ENCODE measurements at regions not wholly inside any gene's neighbourhood (a gene's known extent, or its start where the extent isn't known, plus 50 kb on each side); places are given as distances from the start of the nearest gene placed in this dataset.

DNA sequence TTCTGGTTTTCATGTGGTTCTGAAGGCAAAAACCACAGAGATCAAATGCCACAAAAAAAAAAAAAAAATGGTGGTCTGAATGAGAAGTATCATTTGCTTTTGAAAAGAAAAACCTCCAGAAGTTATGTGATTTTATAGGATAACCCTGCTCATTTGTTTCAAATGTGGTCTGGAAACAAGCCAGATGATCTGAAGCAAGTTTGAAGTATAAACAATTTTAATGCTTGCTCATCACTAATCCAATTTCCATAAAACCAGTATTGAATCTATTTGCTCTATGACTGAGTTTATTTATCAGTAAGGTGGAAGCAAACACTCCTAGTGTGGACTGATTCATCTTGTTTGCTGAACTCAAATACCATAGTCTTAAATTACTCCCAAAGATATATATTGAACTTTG is 407.3 kb upstream of the FLRT2 start:
- H3K4me3 Mint-ChIP-seq (ENCODE audit: unreplicated experiment) = no peak overlapping the region
- POLR2A ChIA-PET = no interaction called here
- peaks cover 5% of the 10 kb centered on the region for H3K4me1 Mint-ChIP-seq (ENCODE audit: insufficient read depth, unreplicated experiment)
- H3K27me3 Mint-ChIP-seq (ENCODE audit: insufficient read depth, unreplicated experiment) = no peaks in the 10 kb centered on the region
- TF ChIP-seq, protein P1, sequence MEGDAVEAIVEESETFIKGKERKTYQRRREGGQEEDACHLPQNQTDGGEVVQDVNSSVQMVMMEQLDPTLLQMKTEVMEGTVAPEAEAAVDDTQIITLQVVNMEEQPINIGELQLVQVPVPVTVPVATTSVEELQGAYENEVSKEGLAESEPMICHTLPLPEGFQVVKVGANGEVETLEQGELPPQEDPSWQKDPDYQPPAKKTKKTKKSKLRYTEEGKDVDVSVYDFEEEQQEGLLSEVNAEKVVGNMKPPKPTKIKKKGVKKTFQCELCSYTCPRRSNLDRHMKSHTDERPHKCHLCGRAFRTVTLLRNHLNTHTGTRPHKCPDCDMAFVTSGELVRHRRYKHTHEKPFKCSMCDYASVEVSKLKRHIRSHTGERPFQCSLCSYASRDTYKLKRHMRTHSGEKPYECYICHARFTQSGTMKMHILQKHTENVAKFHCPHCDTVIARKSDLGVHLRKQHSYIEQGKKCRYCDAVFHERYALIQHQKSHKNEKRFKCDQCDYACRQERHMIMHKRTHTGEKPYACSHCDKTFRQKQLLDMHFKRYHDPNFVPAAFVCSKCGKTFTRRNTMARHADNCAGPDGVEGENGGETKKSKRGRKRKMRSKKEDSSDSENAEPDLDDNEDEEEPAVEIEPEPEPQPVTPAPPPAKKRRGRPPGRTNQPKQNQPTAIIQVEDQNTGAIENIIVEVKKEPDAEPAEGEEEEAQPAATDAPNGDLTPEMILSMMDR (IDR thresholded peaks at IDR 0.05; ENCODE audit: unreplicated experiment) = no peak
- CTCF ChIA-PET = interaction anchor here (0.6 to 0.7 kb wide), 2 partner anchors 16 to 144 kb away, joined by 3 to 4 read pairs; no protein-coding TSS in a partner anchor
- no TSS peak for BruUV-seq (replicated peaks)
- peak; percentile 21 for DNase-seq (ENCODE audit: unreplicated experiment)
- H3K27ac Mint-ChIP-seq (ENCODE audit: low read depth, unreplicated experiment) = no peak overlapping the region
- intact Hi-C loops (cut with micrococcal nuclease) = no loop called here
- H3K9me3 Mint-ChIP-seq (ENCODE audit: unreplicated experiment) = no peaks in the 10 kb centered on the region
- H3K36me3 Mint-ChIP-seq (ENCODE audit: insufficient read depth, unreplicated experiment) = no peaks in the 10 kb centered on the region

DNA sequence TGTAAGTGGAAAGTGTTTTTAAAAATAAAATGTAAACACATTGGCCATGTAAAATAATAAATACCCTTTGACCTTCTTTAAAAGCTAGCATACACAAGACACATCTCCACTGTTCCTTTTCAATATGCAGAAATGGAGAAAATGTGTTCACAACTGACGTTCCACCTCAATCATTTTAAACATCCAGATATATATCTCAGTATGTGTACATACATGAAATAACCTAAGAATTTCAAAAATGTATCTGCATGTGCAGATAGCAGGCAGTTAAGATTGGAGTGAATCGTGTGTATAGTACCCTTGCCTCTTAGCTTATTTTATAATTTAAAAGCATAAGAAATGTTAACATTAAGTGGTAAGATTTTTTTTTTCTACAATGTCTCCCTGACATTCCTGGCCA is 406.2 kb upstream of the FLRT2 start:
- POLR2A ChIA-PET = no interaction called here
- Mint-ChIP-seq H3K27me3 (ENCODE audit: insufficient read depth, unreplicated experiment) (no peaks in the 10 kb centered on the region), H3K9me3 (ENCODE audit: unreplicated experiment) (no peaks in the 10 kb centered on the region), H3K36me3 (ENCODE audit: insufficient read depth, unreplicated experiment) (no peaks in the 10 kb centered on the region), H3K4me3 (ENCODE audit: unreplicated experiment) (no peak overlapping the region), H3K4me1 (ENCODE audit: insufficient read depth, unreplicated experiment) (peaks cover 5% of the 10 kb centered on the region), H3K27ac (ENCODE audit: low read depth, unreplicated experiment) (no peak overlapping the region)
- BruUV-seq (replicated peaks) = no TSS peak
- intact Hi-C loops (cut with micrococcal nuclease) = no loop called here
- DNase-seq (ENCODE audit: unreplicated experiment) = no peak
- CTCF ChIA-PET = interaction anchor here (0.7 kb wide), 1 partner anchor 634 kb away, joined by 4 read pairs; no protein-coding TSS in a partner anchor
- TF ChIP-seq, protein P1 (IDR thresholded peaks at IDR 0.05; ENCODE audit: unreplicated experiment) = no peak

DNA sequence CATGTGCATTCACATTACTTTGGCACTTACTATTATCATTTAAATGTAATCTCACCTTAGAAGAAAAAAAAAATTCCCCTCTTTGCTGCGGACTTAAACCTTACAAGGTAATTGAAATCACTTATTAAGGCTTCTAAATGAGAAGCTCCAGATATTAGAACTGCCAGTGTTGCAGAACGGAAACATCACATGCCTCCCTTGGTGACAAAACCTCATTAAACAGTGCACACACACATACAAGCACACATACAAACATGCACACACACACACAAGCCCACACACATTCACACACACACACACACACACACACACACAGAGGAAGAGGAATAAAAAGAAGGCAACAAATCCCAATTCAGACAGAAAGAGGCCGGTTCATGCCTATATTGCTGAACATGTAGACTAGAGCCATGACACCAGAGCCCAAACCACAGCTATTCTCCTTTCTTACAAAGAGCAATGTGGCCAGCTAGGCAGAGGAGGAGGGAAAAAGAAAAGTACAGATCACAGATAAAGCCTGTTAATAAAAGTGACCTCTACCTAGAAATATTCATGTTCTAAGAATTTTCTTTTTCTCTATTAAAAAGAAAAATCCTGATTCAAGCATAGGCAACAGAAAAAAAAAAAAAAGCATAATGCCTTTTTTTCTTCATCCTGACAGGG is 405.2 kb upstream of the FLRT2 start:
- ChIA-PET POLR2A (no interaction called here), CTCF (interaction anchor here (0.7 kb wide), 1 partner anchor 635 kb away, joined by 4 read pairs; no protein-coding TSS in a partner anchor)
- Mint-ChIP-seq H3K36me3 (ENCODE audit: insufficient read depth, unreplicated experiment) (no peaks in the 10 kb centered on the region), H3K4me3 (ENCODE audit: unreplicated experiment) (no peak overlapping the region), H3K4me1 (ENCODE audit: insufficient read depth, unreplicated experiment) (peaks cover 5% of the 10 kb centered on the region), H3K9me3 (ENCODE audit: unreplicated experiment) (no peaks in the 10 kb centered on the region), H3K27me3 (ENCODE audit: insufficient read depth, unreplicated experiment) (no peaks in the 10 kb centered on the region), H3K27ac (ENCODE audit: low read depth, unreplicated experiment) (no peak overlapping the region)
- no peak for DNase-seq (ENCODE audit: unreplicated experiment)
- no TSS peak for BruUV-seq (replicated peaks)
- TF ChIP-seq, protein P1 (IDR thresholded peaks at IDR 0.05; ENCODE audit: unreplicated experiment) = no peak
- intact Hi-C loops (cut with micrococcal nuclease) = no loop called here

DNA sequence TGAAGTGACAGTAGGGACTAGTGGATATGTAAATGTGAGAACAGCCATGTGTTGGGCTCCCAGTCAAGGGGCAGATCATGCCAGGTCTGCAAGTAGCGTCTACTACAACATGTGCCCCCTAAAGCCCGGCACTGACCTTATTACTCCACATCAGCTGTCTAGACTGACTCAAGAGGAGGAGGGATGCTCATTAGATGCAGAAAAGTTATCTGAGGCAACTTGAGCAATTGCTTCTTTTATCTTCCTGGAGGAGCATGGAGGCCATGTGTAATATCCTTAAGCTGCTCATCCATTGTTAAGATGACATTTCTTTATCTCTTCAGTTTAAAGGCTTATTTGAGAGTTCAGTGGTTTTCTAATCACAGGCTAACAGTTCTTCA is 404.7 kb upstream of the FLRT2 start:
- BruUV-seq (replicated peaks) = no TSS peak
- POLR2A ChIA-PET = no interaction called here
- H3K27me3 Mint-ChIP-seq (ENCODE audit: insufficient read depth, unreplicated experiment) = no peaks in the 10 kb centered on the region
- TF ChIP-seq, protein P1 (IDR thresholded peaks at IDR 0.05; ENCODE audit: unreplicated experiment) = no peak
- no peak for DNase-seq (ENCODE audit: unreplicated experiment)
- H3K4me1 Mint-ChIP-seq (ENCODE audit: insufficient read depth, unreplicated experiment) = peaks cover 5% of the 10 kb centered on the region
- no peak overlapping the region for H3K27ac Mint-ChIP-seq (ENCODE audit: low read depth, unreplicated experiment)
- intact Hi-C loops (cut with micrococcal nuclease) = no loop called here
- H3K4me3 Mint-ChIP-seq (ENCODE audit: unreplicated experiment) = no peak overlapping the region
- no peaks in the 10 kb centered on the region for H3K36me3 Mint-ChIP-seq (ENCODE audit: insufficient read depth, unreplicated experiment)
- CTCF ChIA-PET = no interaction called here
- H3K9me3 Mint-ChIP-seq (ENCODE audit: unreplicated experiment) = no peaks in the 10 kb centered on the region
